Erythroblast (primary cell): ENCODE measurements at regions not wholly inside any gene's neighbourhood (a gene's known extent, or its start where the extent isn't known, plus 50 kb on each side); places are given as distances from the start of the nearest gene placed in this dataset.

ENCODE experiments used
- GATA1 ChIP-seq: IDR thresholded peaks from 2 replicates; pipeline ENCODE4 v1.6.1; 2011; ENCODE audit warnings: low read depth, mild to moderate bottlenecking, control low read depth, low read length, moderate library complexity
- POLR2A ChIP-seq: IDR thresholded peaks from 2 replicates; pipeline ENCODE4 v1.6.1; 2011; ENCODE audit warnings: mild to moderate bottlenecking, low read length

DNA sequence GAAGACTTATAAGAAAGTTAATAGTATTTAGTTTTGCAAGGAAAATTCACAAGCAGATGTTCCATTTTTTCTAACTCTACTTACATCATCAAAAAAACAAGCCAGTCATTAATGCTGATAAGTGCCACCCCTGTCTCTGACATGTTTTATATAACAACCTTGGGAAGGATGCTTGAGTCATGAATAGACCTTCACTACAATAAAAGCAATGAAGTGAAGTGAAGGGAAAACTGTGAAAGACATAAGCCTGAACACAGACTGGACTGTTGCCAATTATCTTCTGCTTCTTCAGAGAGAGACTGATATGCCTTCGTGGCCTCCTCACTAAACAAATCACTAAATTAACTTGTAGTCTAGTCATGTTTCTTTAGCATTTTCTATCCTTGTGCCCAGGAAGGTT, 353.2 kb downstream of the PDHA2 start:
- TF ChIP-seq GATA1 (no peak), POLR2A (no peak)
